Panc1 (cell line): ENCODE measurements at regions not wholly inside any gene's neighbourhood (a gene's known extent, or its start where the extent isn't known, plus 50 kb on each side); places are given as distances from the start of the nearest gene placed in this dataset.

Source experiments
- ATAC-seq: fragments of 200-7000 bp; cut with Tn5 transposase; 2 replicates; pipeline ENCODE4 v1.9.1; 2020; ENCODE audit warnings: mild to moderate bottlenecking, moderate library complexity
- BruUV-seq: library from RNA; stranded (reverse); fragments of 400-500 nt; replicated peaks from 2 replicates; lab custom pipeline; 2021; lab: Mats Ljungman, UMichigan
- CTCF ChIA-PET: fragments of 300-600 bp; sonication (Branson Sonifier 250); formaldehyde crosslinking; loops from one replicate; lab custom pipeline; 2022; ENCODE audit warnings: antibody characterized with exemption; lab: Charles Lee
- POLR2A ChIA-PET: fragments of 300-600 bp; sonication (Branson Sonifier 250); formaldehyde crosslinking; loops from one replicate; lab custom pipeline; 2022; ENCODE audit warnings: antibody characterized with exemption; lab: Charles Lee
- DNase-seq: peaks from one replicate; pipeline ENCODE4 v3.0.0-alpha.2; 2010; ENCODE audit warnings: low read depth, low spot score
- H3K27ac ChIP-seq: 2 replicates; pipeline ENCODE4 v1.5.1; 2011; ENCODE audit warnings: mild to moderate bottlenecking, low read length, inconsistent platforms
- H3K27me3 ChIP-seq: fragments of 200-500 bp; sonication (Bioruptor generic); 2 replicates; pipeline ENCODE4 v1.6.0; 2014; ENCODE audit warnings: low read length, inconsistent platforms; ENCODE audit not compliant: control insufficient read depth, insufficient read depth
- H3K36me3 ChIP-seq: fragments of 200-500 bp; sonication (Bioruptor generic); 2 replicates; pipeline ENCODE4 v1.5.1; 2014; ENCODE audit warnings: inconsistent platforms, mild to moderate bottlenecking, low read length, moderate library complexity; ENCODE audit not compliant: control insufficient read depth, insufficient read depth
- H3K4me1 ChIP-seq: 2 replicates; pipeline ENCODE4 v1.5.1; 2011; ENCODE audit warnings: inconsistent platforms, mild to moderate bottlenecking, low read length, moderate library complexity; ENCODE audit not compliant: control insufficient read depth, insufficient read depth
- H3K4me3 ChIP-seq, 2 experiments: 2 replicates each; pipeline ENCODE4 v1.5.1; 2011 to 2012; ENCODE audit warnings: low read depth in 2 of 2, low read length in 2 of 2, mild to moderate bottlenecking in 2 of 2, inconsistent platforms in 1 of 2, moderate library complexity in 1 of 2
- H3K9me3 ChIP-seq: fragments of 200-500 bp; sonication (Bioruptor generic); 2 replicates; pipeline ENCODE4 v1.5.1; 2014; ENCODE audit warnings: low read depth, mild to moderate bottlenecking, inconsistent platforms, low read length, moderate library complexity; ENCODE audit not compliant: control insufficient read depth, insufficient read depth
- POLR2AphosphoS5 ChIP-seq: IDR thresholded peaks from 2 replicates; pipeline ENCODE4 v1.6.1; 2012; ENCODE audit warnings: mild to moderate bottlenecking, low read depth, low read length, moderate library complexity
- SIN3A ChIP-seq: IDR thresholded peaks from 2 replicates; pipeline ENCODE4 v1.6.1; 2012; ENCODE audit warnings: low read depth, mild to moderate bottlenecking, low read length, moderate library complexity, borderline replicate concordance; ENCODE audit not compliant: insufficient read depth
- TCF7L2 ChIP-seq: IDR thresholded peaks from 2 replicates; pipeline ENCODE4 v1.6.1; 2011; ENCODE audit warnings: mild to moderate bottlenecking, low read depth, low read length, inconsistent platforms
- in situ Hi-C: cut with HindIII; loops from 2 replicates; pipeline ENCODE4 v1.10.0; 2016; ENCODE audit warnings: low sequenced_read_pairs, low pct_unique_long_range_greater_than_20kb
- intact Hi-C: fragments of 100-400 bp; cut with micrococcal nuclease; formaldehyde crosslinking; loops from one replicate; pipeline ENCODE4 v1.10.0; 2022; ENCODE audit not compliant: unreplicated experiment
- TF ChIP-seq, protein P1 (sequence below): fragments of 450-650 bp; IDR thresholded peaks from 2 replicates; pipeline ENCODE4 v1.5.1; 2017; ENCODE audit warnings: mild to moderate bottlenecking
- TF ChIP-seq, protein P2 (sequence below), 2 experiments: IDR thresholded peaks; 2 replicates each; pipeline ENCODE4 v1.6.1; 2011 to 2012; ENCODE audit warnings: low read depth in 2 of 2, control low read depth in 1 of 2, low read length in 1 of 2, mild to moderate bottlenecking in 1 of 2, moderate library complexity in 1 of 2; ENCODE audit not compliant: insufficient read depth in 1 of 2

DNA sequence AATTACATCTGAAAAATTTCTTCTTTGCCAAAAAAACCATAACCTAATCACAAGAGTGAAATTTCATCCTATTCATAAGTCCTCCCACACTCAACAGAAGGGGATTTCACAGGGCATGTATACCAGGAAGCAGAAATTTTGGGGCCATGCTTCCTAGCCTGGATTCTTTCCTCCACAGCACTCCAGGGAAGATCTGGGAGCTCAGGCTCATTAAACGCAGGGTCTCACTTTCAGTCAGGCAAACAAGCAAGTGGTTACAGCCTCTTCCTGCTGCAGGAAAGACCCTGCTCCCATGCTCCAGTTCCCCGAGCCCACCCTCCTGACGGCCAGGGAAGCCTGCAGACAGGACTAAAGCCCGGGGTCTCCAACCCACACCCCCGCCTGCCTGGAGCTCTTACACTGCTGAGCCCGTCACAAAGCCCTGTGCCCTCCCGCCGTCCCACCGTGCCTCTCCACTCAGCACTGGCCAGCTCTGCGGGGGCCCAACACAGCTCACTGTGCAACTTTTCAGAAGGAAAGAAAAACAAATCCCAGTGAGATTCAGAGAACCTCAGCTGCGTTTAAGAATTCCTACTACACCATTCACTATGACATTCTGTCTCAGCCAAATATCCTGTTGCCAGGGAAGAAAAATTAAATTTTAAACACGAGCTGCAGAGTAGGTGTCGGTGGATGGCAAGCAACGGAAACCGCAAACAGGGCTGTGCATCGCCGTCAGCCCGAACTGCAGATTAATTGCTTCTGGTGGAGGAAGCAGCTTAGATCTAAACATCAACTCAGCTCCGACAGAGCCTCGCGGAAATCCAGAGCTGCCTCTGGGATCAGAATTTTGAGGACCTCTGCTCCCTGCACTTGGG lies 106.7 kb upstream of the SFSWAP start:
- intact Hi-C loops (no loop called here), in situ Hi-C loops (no loop called here)
- ATAC-seq (no peak), DNase-seq (no peak)
- Histone ChIP-seq H3K36me3 (no peaks in the 10 kb centered on the region), H3K27me3 (peaks cover 11% of the 10 kb centered on the region), H3K4me3 (no peak overlapping the region), H3K27ac (no peak overlapping the region), H3K4me1 (no peaks in the 10 kb centered on the region), H3K9me3 (no peaks in the 10 kb centered on the region)
- POLR2A ChIA-PET: no interaction called here
- CTCF ChIA-PET: interaction anchor here (0.6 kb wide), 1 partner anchor 227 kb away, joined by 3 read pairs; no protein-coding TSS in a partner anchor
- BruUV-seq: no TSS peak
- TF ChIP-seq, protein P1, sequence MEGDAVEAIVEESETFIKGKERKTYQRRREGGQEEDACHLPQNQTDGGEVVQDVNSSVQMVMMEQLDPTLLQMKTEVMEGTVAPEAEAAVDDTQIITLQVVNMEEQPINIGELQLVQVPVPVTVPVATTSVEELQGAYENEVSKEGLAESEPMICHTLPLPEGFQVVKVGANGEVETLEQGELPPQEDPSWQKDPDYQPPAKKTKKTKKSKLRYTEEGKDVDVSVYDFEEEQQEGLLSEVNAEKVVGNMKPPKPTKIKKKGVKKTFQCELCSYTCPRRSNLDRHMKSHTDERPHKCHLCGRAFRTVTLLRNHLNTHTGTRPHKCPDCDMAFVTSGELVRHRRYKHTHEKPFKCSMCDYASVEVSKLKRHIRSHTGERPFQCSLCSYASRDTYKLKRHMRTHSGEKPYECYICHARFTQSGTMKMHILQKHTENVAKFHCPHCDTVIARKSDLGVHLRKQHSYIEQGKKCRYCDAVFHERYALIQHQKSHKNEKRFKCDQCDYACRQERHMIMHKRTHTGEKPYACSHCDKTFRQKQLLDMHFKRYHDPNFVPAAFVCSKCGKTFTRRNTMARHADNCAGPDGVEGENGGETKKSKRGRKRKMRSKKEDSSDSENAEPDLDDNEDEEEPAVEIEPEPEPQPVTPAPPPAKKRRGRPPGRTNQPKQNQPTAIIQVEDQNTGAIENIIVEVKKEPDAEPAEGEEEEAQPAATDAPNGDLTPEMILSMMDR: no peak

- intact Hi-C loops: no loop called here
- TF ChIP-seq TCF7L2 (no peak), SIN3A (no peak), POLR2AphosphoS5 (no peak)
- TF ChIP-seq, protein P1: no peak
- TF ChIP-seq, protein P2, sequence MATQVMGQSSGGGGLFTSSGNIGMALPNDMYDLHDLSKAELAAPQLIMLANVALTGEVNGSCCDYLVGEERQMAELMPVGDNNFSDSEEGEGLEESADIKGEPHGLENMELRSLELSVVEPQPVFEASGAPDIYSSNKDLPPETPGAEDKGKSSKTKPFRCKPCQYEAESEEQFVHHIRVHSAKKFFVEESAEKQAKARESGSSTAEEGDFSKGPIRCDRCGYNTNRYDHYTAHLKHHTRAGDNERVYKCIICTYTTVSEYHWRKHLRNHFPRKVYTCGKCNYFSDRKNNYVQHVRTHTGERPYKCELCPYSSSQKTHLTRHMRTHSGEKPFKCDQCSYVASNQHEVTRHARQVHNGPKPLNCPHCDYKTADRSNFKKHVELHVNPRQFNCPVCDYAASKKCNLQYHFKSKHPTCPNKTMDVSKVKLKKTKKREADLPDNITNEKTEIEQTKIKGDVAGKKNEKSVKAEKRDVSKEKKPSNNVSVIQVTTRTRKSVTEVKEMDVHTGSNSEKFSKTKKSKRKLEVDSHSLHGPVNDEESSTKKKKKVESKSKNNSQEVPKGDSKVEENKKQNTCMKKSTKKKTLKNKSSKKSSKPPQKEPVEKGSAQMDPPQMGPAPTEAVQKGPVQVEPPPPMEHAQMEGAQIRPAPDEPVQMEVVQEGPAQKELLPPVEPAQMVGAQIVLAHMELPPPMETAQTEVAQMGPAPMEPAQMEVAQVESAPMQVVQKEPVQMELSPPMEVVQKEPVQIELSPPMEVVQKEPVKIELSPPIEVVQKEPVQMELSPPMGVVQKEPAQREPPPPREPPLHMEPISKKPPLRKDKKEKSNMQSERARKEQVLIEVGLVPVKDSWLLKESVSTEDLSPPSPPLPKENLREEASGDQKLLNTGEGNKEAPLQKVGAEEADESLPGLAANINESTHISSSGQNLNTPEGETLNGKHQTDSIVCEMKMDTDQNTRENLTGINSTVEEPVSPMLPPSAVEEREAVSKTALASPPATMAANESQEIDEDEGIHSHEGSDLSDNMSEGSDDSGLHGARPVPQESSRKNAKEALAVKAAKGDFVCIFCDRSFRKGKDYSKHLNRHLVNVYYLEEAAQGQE (IDR thresholded peaks at IDR 0.05; ENCODE audit: insufficient read depth in 1 of 2, low read depth in 2 of 2, low read length in 1 of 2): no peak
- no peaks in the 10 kb centered on the region for H3K9me3 ChIP-seq
- in situ Hi-C loops: no loop called here
- no peak for ATAC-seq
- H3K4me1 ChIP-seq: no peaks in the 10 kb centered on the region
- no peak overlapping the region for H3K27ac ChIP-seq
- ChIA-PET POLR2A (no interaction called here), CTCF (no interaction called here)
- no peak for DNase-seq
- peaks cover 13% of the 10 kb centered on the region for H3K27me3 ChIP-seq
- BruUV-seq: no TSS peak
- no peak overlapping the region for H3K4me3 ChIP-seq
- H3K36me3 ChIP-seq: no peaks in the 10 kb centered on the region
These were observed 106.0 kb upstream of the SFSWAP start for GRCh38 chr12:131604859-131605258.
